ENCODE measurements at regions not wholly inside any gene's neighbourhood (a gene's known extent, or its start where the extent isn't known, plus 50 kb on each side); places are given as distances from the start of the nearest gene placed in this dataset.

DNA sequence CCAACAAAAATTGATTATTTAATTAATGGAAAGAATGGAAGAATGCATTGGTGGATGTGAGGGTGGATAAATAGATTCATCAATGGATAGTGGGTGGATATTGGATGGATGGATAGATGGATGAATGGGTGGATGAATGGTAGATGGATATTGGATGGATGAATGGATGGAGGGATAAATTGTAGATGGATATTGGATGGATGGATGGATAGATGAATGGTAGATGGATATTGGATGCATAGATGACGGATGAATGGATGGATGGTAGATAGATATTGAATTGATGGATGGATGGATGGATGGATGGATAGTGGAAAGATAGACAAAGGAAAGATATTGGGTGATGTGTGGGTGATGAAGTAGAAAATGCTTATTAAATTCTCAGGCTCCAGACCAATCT lies 123.6 kb upstream of the KAZN start:
- DNase-seq = no peak

DNA sequence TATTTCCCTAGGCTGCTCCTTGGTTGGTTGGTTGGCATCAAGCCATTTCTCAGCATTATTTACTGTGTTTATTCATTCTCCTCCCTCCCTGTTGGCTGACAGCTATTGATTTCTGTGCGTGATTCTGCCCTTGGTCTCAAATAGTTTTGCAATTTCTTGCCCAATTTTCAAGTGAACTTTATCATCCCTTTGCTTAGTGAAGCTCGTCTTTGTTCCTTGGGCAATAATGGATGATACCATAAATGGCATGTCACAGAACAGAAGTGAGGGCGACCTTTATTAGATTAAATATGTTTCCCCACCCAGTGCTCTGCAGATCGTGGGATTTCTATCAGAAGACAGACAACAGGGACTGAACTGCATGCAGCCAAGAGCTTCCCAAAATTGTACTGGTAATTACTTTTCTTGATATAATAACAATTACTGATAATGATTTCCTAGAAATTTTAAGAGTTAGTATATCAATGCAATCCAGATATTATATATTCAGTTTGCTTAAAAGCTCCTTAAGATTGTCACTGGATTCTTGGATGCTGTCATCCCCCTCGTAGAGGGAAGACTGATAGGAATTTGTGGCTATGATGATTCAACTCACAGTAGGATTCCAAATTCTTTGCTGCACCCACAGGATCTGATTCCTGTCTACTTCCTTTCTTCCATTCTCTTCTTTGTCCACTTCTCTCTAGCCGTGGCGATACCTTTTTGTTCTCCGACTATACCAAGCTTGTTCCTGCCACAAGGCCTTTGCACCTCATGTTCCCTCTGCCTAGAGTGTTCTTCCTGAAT lies 122.1 kb upstream of the KAZN start:
- DNase-seq = no peak

DNA sequence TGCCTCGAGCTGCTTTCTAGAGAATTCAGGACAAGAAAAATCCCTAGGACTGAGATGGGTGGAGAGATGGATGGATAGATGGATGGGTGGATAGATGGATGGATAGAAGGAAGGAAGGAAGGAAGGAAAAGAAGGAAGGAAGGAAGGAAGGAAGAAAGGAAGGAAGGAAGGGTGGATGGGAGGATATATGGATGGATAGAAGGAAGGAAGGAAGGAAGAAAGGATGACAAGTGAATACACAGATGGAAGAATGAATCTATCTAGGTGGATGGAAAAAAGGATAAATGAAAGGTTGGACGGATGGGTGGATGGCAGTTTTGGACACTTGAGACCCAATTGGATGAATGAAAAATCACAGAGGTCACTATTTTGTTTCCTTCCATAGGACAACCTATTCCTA lies 120.4 kb upstream of the KAZN start:
- DNase-seq = no peak

DNA sequence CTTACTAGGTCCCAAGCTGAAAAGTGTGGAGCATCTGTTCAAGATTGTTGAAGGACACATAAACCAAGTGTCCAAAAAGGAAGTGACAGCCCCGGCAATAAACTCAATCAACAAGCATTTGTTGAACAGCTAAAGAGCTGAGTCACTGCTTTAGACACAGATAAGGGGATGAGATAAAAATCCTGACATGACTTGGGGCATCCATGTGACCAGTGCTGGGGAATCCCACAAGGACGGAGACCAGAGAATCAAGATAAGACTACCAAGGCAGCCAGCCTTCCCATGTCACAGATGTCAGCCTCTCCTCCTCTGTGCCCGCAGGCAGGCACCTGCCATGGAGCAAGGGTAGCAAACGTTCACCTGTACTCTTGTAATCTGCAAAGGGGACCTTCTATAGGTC lies 118.6 kb upstream of the KAZN start:
- DNase-seq = no peak

DNA sequence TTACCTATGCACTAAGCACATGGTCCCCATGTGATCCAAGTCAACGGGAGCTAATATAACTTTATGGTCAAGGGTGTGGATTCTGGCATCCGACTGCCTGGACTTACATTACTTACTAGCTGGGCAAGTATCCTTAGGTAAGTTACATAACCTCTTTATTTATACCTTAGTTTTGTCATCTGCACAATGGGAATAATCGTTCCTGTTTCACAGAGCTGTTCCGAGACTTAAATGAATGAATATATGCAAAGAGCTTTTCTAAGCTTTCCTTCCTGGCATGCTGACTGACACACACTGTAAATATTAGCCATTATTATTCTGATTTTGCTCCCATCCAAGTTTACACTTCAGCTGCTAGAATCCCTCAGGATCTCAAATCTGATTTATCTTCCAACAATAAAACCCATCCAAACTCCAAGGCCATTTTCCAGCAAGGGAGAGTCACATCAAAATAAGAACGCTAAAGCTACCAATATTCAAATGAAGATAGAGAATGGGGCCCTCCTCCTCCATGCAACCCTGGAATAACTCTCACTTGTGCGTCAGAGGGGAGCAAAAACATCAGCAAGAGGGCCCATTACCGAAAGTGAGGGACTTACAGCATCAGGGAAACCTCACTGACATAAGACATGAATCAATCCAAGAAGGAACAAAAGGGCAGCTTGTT lies 115.6 kb upstream of the KAZN start:
- DNase-seq = no peak

DNA sequence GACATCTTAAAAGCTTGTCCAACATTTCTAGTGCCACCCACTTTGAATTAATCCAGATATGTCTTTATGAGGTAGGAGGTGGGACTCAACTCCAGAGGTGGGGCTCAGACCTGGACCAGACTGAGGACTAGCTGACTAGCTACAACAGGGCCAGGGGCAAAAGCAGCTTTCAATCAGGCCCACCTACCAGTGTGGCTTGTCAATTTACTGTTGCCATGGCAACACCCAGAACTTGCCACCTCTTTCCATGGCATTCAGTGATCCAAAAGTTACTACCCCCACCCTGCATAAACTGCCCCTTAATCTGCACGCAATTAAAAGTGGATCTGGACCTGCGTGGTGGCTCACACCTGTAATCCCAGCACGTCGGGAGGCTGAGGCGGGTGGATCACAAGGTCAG lies 113.2 kb upstream of the KAZN start:
- DNase-seq = no peak

DNA sequence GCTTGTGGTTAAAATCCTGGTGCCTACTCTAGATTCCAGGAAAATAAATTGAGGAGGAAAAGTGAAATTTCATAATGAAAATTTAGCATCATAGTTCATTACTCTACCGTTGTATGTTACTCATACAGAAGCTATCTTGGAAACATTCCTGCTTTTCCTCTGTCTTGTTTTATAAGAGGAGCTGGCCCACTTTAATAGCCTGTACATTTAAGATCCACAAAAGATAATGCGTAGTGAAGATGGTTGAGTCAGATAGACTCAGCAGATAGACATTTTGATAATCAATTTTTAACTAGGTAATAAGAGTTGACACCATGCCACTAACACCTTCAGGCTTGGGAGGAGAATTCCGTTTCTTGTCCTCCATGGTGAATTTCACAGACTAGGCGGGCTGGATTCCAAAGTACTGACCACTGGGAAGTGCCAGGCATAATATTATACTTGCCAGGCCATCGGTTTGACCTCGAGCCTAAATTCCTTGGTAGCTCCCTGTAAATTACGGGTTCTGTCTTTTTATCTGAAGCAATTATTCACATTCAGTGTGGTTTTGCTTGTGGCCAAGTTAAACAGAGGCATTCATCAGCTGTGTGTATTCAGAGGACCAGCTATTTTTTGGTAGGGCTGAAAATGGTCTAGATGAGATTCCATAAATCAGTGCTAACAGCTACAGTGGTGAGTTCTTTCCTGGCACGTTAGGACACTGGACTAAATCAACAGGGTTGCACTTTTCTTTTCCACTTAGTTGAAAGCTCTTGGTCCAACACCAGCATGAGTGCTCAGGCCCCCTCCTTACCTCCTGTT lies 111.9 kb upstream of the KAZN start:
- no peak for DNase-seq

DNA sequence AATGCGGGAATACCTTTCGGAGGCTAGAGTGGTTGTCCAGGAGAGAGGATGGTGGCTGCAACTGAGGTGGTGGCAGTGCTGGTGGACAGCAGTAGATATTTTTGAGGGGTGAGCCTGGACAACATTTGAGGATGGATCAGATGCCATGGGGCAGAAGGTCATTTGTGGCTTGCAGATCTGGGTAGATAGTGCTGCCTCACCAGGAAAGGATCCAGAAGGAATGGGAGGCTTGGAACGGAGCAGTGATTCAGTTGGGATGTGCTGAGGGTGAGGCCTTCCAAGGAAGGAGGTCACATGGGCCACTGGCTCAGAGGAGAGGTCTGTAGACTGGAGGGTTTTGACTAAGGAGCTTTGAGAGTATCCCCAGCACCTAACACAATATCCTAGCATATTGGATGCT lies 110.8 kb upstream of the KAZN start:
- no peak for DNase-seq

DNA sequence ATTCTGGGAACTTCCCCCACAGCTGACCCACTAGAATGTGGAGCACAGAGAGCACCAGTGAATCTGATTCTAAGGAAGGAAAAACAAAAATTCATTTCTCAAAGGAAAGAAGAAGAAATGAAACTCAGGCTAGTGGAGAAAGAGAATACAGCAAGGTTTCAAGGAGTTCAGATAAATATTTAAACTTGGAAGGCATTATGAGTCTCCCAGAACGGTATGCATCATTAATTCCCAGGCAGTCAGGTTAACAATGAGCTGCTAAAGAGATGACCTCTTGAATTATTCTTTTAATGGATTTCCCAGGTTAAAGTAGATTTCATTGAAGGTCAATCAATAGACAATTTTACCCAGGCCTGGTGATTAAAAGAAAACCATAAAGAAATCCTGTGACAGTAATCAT lies 103.6 kb upstream of the KAZN start:
- DNase-seq = no peak

DNA sequence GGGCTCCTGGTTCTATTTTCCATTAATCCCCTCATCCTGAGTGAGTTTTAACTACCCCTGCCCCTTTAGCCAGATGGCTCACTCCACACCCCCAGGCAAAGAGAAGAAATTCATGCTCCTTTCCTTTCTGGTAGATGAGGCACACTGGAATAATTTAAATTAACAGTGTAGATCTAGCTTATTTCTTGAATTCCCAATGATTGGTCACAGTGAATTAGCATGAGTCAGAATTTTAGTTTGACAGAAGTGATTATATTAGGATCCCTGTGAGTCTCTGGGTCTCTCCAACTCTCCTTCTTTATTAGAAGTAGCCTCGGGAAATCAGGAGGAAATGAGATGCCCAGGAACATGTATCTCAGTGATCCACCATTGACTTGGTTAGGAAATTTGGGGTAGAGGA lies 103.1 kb upstream of the KAZN start:
- no peak for DNase-seq

DNA sequence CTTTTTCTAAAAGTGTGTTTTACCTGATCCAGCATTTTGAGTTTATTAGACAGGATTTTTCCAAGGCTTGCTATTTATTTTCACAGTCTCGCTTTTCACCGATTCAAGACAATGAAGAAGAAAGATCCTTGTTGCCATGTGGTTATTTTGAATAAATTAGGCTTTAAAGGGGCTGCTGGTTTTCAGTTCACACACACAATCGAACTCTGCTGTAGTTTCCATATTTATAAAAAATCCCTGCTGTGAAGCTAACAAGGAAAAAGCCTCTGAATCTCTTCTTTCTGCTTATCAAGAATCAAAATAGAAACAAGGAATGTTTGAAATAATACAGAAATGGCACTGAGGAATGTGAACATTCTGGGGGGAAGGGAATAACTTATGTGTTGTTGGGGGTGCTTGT lies 102.5 kb upstream of the KAZN start:
- no peak for DNase-seq

DNA sequence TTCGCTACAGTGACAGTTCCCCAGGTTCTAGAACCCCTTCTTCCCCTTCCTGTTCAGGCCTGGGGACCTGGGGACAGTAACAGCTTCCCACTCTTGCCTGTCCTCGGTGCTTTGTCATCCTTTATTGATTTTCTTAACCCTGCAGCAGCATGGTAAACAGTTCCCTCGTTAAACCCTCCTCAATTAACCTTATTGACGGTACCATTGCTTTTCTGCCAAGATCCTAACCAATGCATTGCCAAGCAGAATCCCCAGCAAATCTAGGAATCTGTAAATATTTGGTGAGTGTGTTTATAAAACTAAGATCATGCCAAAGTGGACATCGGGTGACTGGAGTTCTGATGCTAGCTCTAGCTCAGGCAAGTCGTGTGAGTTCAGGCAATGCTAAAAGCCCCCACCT lies 99.6 kb upstream of the KAZN start:
- DNase-seq = no peak

DNA sequence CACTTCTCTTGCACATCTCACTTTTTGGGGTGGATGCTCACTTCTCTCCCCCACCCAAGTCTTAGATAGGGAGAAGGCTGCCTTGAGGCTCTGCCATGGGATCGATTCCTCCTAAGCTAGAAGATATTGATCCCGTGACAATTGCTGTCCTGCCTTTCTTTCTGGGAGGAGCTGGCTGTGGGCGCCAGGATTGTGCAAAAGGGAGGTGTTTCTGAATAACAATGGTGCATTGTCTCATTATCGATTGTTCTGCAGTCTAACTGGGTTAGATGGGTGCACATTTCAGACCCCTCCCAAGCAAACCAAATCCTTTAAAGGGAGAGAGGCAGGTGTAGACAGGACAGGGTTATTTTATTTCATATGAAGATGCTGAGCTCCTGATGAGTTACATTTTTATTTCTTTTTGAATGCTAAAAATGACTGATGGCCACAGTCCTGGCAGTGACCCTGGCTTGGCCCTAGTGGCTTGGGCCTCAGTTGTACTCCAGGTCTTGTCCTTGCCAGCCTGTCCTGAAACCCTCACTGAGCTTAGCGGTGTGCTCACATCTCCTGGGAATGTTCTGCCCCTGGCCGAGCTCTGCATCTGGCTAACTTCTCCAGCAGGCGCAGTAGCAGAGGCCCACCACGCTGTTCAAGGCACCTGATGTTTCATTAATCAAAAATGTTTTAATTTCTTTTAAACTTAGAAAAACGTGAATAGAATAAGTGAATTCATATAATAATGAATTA lies 99.0 kb upstream of the KAZN start:
- no peak for DNase-seq

DNA sequence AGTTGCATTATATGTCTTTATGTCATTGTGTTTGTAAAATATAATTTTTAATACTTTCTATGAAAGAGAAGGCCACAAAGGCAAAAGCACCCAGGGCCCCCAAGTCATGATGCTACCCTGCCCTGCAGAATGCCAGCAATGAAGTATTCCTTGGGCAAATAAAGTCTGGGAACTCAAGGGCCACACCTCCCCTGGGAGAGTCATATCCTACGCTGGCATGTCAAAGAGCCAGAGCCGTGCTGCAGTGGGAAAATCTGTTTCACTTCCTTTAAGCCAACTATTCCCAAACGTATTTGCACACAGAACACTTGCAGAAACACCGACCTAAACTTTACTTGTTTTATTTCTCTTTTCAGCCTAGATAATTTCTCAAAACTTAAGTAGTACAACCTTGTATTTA lies 98.4 kb upstream of the KAZN start:
- DNase-seq = no peak

DNA sequence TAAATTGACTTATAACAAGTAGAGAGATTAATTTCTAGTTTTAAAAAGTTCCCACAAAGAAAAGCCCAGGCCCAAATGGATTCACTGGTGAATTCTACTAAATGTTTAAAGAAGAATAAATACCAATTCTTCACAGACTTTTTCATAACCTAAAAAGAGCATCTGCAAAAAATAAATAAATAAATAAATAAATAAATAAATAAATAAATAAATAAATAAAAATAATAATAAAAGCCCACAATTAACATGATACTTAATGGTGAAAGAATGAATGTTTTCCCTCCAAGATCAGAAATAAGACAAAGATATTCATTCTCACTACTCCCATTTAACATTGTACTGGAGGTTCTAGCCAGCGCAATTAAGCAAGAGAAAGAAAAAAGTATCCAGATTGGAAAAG lies 97.6 kb upstream of the KAZN start:
- no peak for DNase-seq

DNA sequence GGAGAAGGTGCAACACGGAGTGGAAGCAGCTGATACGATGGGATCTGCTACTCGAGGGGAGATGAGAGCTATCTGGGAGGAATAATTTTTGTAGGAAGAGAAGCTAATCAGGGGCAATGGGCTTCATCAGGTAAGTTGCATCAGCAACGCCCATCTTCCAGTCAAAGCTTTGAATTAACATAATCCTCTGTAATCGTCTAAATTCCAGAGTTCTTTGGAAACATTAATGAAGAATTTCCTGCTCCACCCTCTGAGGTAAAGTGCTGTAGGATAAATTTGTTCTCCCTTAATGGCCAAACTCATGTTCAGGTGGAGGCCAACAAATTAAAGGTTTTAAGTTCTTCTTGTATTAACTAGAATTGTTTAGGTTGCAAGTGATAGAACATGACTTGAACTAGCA lies 94.0 kb upstream of the KAZN start:
- DNase-seq = no peak

DNA sequence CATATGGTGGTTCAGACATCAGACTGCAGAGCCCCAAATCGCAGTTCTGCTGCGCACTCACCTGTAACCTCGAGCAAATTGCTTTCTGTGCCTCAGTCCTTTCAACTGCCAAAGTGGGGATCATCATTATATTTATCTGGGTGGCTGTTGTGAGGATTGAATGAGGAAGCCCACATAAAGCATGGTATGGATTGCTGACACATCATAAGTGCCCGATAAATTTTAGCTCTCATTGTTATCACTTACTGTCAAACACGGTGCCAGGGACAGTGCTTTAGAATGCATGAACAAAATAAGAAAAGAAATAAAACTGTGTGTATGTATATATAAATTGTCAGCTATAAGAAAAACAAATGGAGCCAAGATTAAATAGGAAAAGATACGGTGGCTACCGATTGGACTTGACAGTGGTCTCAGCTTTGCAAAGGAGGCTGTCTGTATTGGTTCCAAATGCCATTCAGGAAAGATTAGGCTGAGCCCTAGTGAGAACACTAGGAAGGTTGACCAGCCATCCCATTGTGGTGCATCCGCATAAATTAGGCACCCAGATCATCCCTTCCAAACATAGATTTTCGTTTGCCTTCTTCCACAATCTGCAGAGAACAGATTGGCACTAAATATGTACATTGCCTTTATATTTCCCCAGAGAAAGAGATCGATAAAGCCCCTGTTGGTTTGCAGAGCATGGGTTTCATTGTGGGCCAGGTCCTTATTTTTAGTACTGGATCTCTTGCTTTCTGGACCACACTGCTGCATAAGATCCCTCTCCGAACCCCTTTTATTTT lies 91.8 kb upstream of the KAZN start:
- DNase-seq = no peak

DNA sequence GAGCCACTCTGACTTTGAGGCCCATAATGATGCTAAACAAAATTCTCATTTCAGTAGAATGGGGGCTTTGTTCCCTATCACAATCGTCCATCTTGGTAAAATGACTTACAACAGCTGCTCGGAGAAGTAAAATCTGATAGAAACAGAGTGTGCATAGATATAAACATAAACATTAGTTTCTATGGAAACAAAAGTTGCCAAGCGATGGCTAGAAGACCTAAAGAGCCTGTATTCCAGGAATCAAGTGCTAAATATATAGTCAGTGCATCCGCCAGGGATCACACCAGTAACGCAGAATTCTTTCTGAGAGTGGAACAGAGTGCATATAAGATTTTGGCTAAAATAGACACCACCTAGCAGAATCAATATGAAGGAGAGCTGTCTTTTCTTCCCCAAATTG lies 91.2 kb upstream of the KAZN start:
- DNase-seq = no peak

DNA sequence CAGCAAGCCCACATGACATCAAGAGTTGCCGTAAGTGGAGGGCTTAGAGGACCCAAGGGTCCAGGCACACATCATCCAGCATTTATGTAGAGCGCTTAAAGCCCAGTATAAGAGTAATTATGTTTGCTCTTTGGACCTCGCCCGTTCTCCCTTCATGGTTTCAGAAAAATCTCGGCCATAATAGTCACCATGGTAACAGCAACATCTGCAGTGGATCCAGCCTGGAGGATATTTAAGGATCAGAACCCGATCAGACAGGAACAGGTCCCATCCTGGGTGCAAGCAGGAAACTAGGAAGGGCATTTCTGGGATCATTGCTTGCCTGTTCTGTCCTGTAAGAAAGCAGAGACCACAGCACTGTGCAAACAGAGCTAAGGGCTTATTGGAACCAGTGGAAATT lies 89.9 kb upstream of the KAZN start:
- DNase-seq = no peak

DNA sequence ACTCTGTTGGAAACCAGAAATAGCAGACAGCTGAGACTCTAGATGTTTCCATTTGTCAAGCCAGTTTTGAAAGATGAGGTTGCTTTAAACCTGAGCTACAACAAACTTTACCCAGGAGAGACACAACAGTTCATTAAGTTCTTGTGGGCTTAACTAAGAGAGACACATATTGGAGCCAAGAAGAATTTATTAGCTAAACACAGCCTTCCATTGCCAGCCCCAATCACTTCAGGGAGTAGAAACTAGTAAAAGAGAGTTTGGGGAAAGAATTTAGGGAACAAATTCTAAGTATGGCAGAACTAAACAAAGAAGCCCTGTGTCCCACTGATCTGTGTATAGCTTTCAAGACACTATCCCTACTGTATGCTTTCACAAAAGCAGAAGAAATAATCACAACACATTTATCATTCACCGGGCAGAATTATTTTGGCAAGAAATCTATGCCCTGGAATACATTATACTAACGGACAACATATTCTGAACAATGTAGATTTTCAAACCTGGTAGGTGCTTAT lies 87.3 kb upstream of the KAZN start:
- DNase-seq = no peak

DNA sequence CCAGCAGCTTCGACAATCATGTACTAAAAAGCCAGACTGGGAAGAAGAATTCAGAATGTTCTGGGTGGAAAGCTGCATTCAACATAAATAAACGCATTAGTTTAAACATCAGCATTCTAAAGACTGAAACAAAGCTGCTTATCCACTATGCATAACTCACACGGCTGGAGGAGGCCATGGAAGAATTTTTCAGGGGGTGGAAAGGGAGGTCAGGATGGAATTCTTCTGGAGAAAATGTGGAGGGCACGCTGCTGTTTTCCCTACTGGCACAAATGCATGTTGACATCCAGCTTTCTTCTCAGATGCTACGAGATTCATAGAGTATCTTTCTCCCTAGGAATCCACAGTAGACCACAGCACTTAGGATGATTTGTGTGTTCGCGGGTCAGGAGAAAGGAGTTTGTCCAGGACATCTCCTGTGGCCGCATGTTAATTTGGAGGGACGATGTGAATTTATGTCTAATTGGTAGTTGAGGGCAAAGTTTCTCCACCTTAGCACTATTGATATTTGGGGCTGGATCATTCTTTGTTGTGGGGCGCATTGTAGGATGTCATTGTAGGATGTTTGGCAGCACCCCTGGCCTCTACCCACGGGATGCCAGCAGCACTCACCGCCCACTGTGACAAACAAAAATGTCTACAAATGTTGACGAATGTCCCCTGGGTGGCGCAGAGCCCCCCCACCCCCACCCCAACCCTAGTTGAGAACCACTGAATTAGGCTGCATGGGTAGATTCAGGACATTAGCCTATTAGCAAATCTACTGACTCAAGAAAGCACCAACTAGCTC lies 86.5 kb upstream of the KAZN start:
- DNase-seq = no peak

DNA sequence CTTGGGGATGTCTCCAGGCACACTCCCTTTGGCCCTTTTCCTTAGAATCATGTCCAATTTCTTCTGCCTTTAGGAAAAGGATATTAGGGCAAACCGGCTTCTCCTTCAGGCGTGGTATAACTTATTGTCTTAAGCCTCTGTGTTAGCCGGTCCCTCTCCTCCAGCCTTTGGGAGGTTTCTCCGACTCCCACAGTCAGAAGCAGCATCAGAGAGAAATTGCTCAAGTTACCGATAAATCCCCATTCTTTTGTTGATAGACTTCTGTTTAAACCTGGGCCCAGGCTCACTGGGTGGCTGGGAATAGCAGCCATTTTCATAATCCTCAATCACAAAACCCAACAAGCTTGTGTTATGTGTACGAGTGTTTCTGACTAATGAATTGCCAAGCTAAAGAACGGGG lies 85.4 kb upstream of the KAZN start:
- no peak for DNase-seq
